ENCODE measurements at regions not wholly inside any gene's neighbourhood (a gene's known extent, or its start where the extent isn't known, plus 50 kb on each side); places are given as distances from the start of the nearest gene placed in this dataset.

- DNase-seq = no peak
Observed at GRCh38 chr7:113976508-113976907, 57.7 kb upstream of the PPP1R3A start.

- DNase-seq = no peak
Observed at GRCh38 chr7:113968713-113969112, 49.9 kb upstream of the PPP1R3A start.

Measured in hypothalamus (tissue), 51 donors.